Embryonic facial prominence (tissue), 1 donor: ENCODE measurements at regions not wholly inside any gene's neighbourhood (a gene's known extent, or its start where the extent isn't known, plus 50 kb on each side); places are given as distances from the start of the nearest gene placed in this dataset.

Experiments used
- DNase-seq: peaks from one replicate; pipeline ENCODE4 v3.0.0-alpha.2; 2016; ENCODE audit errors: extremely low spot score

- DNase-seq = no peak
These were observed 102.9 kb upstream of the PCDH10 start for GRCh38 chr4:133046156-133046555.

GRCh38 chr4:133058701-133059100 lies 90.4 kb upstream of the PCDH10 start:
- DNase-seq = no peak

- DNase-seq = no peak
These were observed 90.0 kb upstream of the PCDH10 start for GRCh38 chr4:133059117-133059516.

DNA sequence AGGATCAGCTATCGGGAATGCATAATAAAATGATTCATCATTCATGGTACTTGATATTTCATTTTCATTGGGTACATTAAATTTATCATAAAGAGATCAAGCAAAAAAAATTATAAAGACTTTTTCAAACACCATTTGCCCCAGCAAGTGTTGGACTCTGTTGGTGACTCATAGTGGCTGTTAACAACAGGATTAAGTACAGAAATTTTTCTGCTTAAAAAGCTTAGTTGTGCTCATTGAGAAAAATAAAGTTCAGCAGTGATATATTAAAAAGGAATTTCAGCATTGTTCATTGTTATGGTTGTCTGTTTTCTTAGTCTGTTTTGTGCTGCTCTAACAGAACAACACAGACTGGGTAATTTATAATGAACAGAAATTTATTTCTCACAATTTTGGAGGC lies 86.2 kb upstream of the PCDH10 start:
- no peak for DNase-seq

- DNase-seq = no peak
These were observed 81.0 kb upstream of the PCDH10 start for GRCh38 chr4:133068083-133068482.

GRCh38 chr4:133081246-133081645 lies 67.8 kb upstream of the PCDH10 start:
- no peak for DNase-seq

- no peak for DNase-seq
These were observed 64.7 kb upstream of the PCDH10 start for GRCh38 chr4:133084421-133084820.

DNA sequence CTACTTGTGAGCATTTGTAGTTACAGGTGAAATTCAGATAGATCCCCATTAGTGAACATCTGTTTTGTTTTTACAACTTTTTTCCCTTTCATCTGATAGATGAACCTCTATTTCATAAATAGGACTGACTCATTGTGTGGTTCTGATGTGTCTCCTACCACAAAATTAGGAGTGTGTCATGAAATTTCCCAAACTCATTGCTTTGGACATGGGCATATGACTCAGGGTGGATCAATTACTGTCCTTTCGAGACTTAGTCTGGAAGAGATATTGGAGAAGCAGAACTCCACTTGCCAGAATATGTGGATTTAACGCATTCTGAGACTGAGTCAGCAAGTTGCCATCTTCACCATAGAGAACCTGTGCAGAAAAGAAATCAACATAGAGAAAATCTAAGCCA lies 53.5 kb upstream of the PCDH10 start:
- DNase-seq = no peak

GRCh38 chr4:133096972-133097371 lies 52.1 kb upstream of the PCDH10 start:
- no peak for DNase-seq
